ENCODE measurements at regions not wholly inside any gene's neighbourhood (a gene's known extent, or its start where the extent isn't known, plus 50 kb on each side); places are given as distances from the start of the nearest gene placed in this dataset.

DNA sequence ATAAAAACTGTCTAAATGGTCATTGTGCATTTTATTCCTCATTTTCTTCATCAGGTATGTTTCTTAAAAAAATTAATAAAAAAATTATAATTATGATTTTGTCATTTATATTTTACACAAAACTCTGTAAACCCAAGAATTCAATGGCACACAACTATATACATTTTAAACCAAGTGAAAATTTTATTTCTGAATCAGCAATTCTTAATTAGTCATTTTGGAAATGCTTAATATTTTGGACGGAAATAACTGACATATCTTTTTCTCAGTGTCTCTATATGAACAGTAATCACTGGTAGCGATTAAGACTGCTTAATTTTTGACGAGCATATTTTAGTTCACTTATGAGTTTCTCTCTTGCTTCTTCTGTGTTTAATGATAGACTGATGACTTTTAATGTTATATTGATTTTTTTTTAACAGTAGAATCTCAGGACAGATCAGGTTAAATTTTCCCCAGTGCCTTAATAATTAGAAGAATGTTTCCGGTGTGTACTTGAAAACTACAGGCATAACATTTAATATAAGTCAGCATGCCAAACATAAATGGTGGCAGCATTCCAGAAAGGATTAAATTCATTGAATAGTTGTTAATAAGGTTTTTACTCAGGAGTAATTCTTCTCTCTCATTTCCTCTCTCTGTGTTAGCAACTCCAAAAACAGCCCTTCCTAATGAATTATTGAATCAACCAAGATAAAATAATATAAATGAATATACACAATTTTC lies 644.7 kb upstream of the CDH6 start:
- H3K23ac ChIP-seq (ENCODE audit: insufficient read length, low read depth, low read length), result no peak overlapping the region
- H3K27ac ChIP-seq (ENCODE audit: insufficient read length, low read depth, low read length), result no peak overlapping the region
- no peaks in the 10 kb centered on the region for H3K27me3 Mint-ChIP-seq (ENCODE audit: low read depth)
- H3K4me2 ChIP-seq (ENCODE audit: insufficient read depth, insufficient read length, low read length), result no peak overlapping the region
- no peaks in the 10 kb centered on the region for H3K23me2 ChIP-seq (ENCODE audit: insufficient read length, low read depth, low read length, poor library complexity, severe bottlenecking)
- no peaks in the 10 kb centered on the region for H3K9me3 ChIP-seq (ENCODE audit: control insufficient read depth, low read depth, low read length)
- peaks cover 4 to 6% of the 10 kb centered on the region in 2 experiments; a peak in 2 of 4 replicates for H3K4me1 Mint-ChIP-seq
- no peaks in the 10 kb centered on the region for H4K20me1 ChIP-seq (ENCODE audit: control insufficient read depth, insufficient read depth, insufficient read length)
- no peak overlapping the region for H2AFZ ChIP-seq (ENCODE audit: low read length)
- no peak overlapping the region for H2BK120ac ChIP-seq (ENCODE audit: low read depth, low read length, poor library complexity, severe bottlenecking)
- no peak overlapping the region for H2BK5ac ChIP-seq (ENCODE audit: insufficient read length, low read length)
- H3K4ac ChIP-seq (ENCODE audit: low read depth, low read length), result no peak overlapping the region
- no peak overlapping the region for H3K56ac ChIP-seq (ENCODE audit: insufficient read length, low read depth, low read length)
- H3K27ac Mint-ChIP-seq, result peak overlapping the region in 1 of 3 experiments; percentile 52; a peak in 1 of 7 replicates
- no peak overlapping the region for H4K91ac ChIP-seq (ENCODE audit: insufficient read length, low read depth, low read length)
- H2AK5ac ChIP-seq (ENCODE audit: insufficient read length, low read length), result no peak overlapping the region
- no peak overlapping the region for H3T11ph ChIP-seq (ENCODE audit: low read length)
- H3K14ac ChIP-seq (ENCODE audit: insufficient read depth, low read length), result no peak overlapping the region
- no peaks in the 10 kb centered on the region for H3K4me1 ChIP-seq (ENCODE audit: insufficient read depth, low read length)
- no peak overlapping the region for H3K18ac ChIP-seq (ENCODE audit: insufficient read length, low read depth, low read length)
- TF ChIP-seq, protein P1, sequence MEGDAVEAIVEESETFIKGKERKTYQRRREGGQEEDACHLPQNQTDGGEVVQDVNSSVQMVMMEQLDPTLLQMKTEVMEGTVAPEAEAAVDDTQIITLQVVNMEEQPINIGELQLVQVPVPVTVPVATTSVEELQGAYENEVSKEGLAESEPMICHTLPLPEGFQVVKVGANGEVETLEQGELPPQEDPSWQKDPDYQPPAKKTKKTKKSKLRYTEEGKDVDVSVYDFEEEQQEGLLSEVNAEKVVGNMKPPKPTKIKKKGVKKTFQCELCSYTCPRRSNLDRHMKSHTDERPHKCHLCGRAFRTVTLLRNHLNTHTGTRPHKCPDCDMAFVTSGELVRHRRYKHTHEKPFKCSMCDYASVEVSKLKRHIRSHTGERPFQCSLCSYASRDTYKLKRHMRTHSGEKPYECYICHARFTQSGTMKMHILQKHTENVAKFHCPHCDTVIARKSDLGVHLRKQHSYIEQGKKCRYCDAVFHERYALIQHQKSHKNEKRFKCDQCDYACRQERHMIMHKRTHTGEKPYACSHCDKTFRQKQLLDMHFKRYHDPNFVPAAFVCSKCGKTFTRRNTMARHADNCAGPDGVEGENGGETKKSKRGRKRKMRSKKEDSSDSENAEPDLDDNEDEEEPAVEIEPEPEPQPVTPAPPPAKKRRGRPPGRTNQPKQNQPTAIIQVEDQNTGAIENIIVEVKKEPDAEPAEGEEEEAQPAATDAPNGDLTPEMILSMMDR (conservative IDR thresholded peaks at IDR 0.05), result no peak
- no CpG with 5 or more reads among the region's 4 CpGs for whole genome bisulfite sequencing (ENCODE audit: extremely low coverage, insufficient read length, low lambda C conversion rate)
- H4K5ac ChIP-seq (ENCODE audit: insufficient read length, low read depth, low read length), result no peak overlapping the region
- H3K9ac ChIP-seq (ENCODE audit: extremely low read depth, insufficient read length, low read length), result no peak overlapping the region
- H3K36me3 Mint-ChIP-seq (ENCODE audit: insufficient read depth in 1 of 3, low read depth in 3 of 3), result no peaks in the 10 kb centered on the region
- no peak overlapping the region for H2BK15ac ChIP-seq (ENCODE audit: low read depth, low read length)
- H3K27me3 ChIP-seq (ENCODE audit: insufficient read depth, low read length), result no peaks in the 10 kb centered on the region
- no peaks in the 10 kb centered on the region for H3K79me1 ChIP-seq (ENCODE audit: insufficient read depth, low read depth, low read length, poor library complexity, severe bottlenecking)
- no peak overlapping the region for H2BK12ac ChIP-seq (ENCODE audit: insufficient read length, low read depth, low read length)
- no peak overlapping the region for H2BK20ac ChIP-seq (ENCODE audit: low read depth, low read length, poor library complexity, severe bottlenecking)
- H4K8ac ChIP-seq (replicated peaks; ENCODE audit: insufficient read length, low read depth, low read length), result no peak overlapping the region
- H3K9me3 Mint-ChIP-seq, result no peaks in the 10 kb centered on the region
- no peak for DNase-seq
- no peak overlapping the region for H3K4me3 Mint-ChIP-seq
- H3K79me2 ChIP-seq (ENCODE audit: insufficient read depth, low read length), result no peaks in the 10 kb centered on the region

Data from H9 (cell line).